IMR-90 (cell line): ENCODE measurements at regions not wholly inside any gene's neighbourhood (a gene's known extent, or its start where the extent isn't known, plus 50 kb on each side); places are given as distances from the start of the nearest gene placed in this dataset.

Source experiments
- ATAC-seq: fragments of 200-7000 bp; cut with Tn5 transposase; 2 replicates; pipeline ENCODE4 v1.9.1; 2020; ENCODE audit warnings: low read depth, mild to moderate bottlenecking, moderate library complexity
- BruUV-seq: library from RNA; stranded (reverse); fragments of 400-500 nt; replicated peaks from 2 replicates; lab custom pipeline; 2021; lab: Mats Ljungman, UMichigan
- CTCF ChIA-PET: fragments of 300-600 bp; formaldehyde crosslinking; extraction: SDS; loops from one replicate; lab custom pipeline; 2021; ENCODE audit warnings: antibody characterized with exemption; lab: Yijun Ruan, JAX
- POLR2A ChIA-PET: fragments of 300-600 bp; sonication (Branson Sonifier 250); formaldehyde crosslinking; loops from one replicate; lab custom pipeline; 2022; ENCODE audit warnings: antibody characterized with exemption; ENCODE audit not compliant: unreplicated experiment; lab: Charles Lee
- DNase-seq: peaks from one replicate; pipeline ENCODE4 v3.0.0; 2013
- H2AFZ ChIP-seq: replicated peaks from 2 replicates; pipeline ENCODE3; 2013; ENCODE audit warnings: low read length, mild to moderate bottlenecking; ENCODE audit not compliant: poor library complexity
- H2AK5ac ChIP-seq: 2 replicates; pipeline ENCODE4 v1.6.1; 2013; ENCODE audit warnings: low read depth, low read length, inconsistent platforms
- H2AK9ac ChIP-seq: replicated peaks from 2 replicates; pipeline ENCODE3; 2013; ENCODE audit warnings: mild to moderate bottlenecking, low read depth, low read length, moderate library complexity; ENCODE audit not compliant: poor library complexity
- H2BK120ac ChIP-seq: 2 replicates; pipeline ENCODE4 v1.6.1; 2013; ENCODE audit warnings: low read depth, low read length, inconsistent platforms
- H2BK15ac ChIP-seq: 3 replicates; pipeline ENCODE4 v1.6.1; 2013; ENCODE audit warnings: low read depth, low read length, inconsistent platforms
- H2BK20ac ChIP-seq: 2 replicates; pipeline ENCODE4 v1.6.1; 2013; ENCODE audit warnings: low read depth, mild to moderate bottlenecking, inconsistent platforms, low read length, moderate library complexity
- H2BK5ac ChIP-seq: 2 replicates; pipeline ENCODE4 v1.6.1; 2013; ENCODE audit warnings: mild to moderate bottlenecking, low read depth, low read length, inconsistent platforms; ENCODE audit not compliant: poor library complexity, severe bottlenecking
- H3K14ac ChIP-seq: replicated peaks from 2 replicates; pipeline ENCODE4 v1.6.1; 2013; ENCODE audit warnings: low read depth, low read length, inconsistent platforms
- H3K18ac ChIP-seq: 2 replicates; pipeline ENCODE4 v1.6.1; 2013; ENCODE audit warnings: low read depth, low read length, control low read depth
- H3K23ac ChIP-seq: 2 replicates; pipeline ENCODE4 v1.6.1; 2013; ENCODE audit warnings: low read depth, low read length, inconsistent platforms
- H3K27ac ChIP-seq: 2 replicates; pipeline ENCODE4 v1.5.1; 2013; ENCODE audit warnings: mild to moderate bottlenecking, control low read depth, low read length; ENCODE audit not compliant: insufficient read depth
- H3K27me3 ChIP-seq: 2 replicates; pipeline ENCODE4 v1.6.1; 2013; ENCODE audit warnings: low read length; ENCODE audit not compliant: control insufficient read depth, insufficient read depth
- H3K36me3 ChIP-seq: 2 replicates; pipeline ENCODE4 v1.6.1; 2013; ENCODE audit warnings: low read length, mixed read lengths; ENCODE audit not compliant: control insufficient read depth, insufficient read depth
- H3K4ac ChIP-seq: 2 replicates; pipeline ENCODE4 v1.6.1; 2013; ENCODE audit warnings: low read depth, low read length, inconsistent platforms
- H3K4me1 ChIP-seq: 2 replicates; pipeline ENCODE4 v1.6.1; 2013; ENCODE audit warnings: low read length, mixed read lengths; ENCODE audit not compliant: control insufficient read depth, insufficient read depth
- H3K4me2 ChIP-seq: 2 replicates; pipeline ENCODE4 v1.6.1; 2013; ENCODE audit warnings: low read depth, mild to moderate bottlenecking, control low read depth, low read length, moderate library complexity
- H3K4me3 ChIP-seq: 2 replicates; pipeline ENCODE4 v1.5.1; 2013; ENCODE audit warnings: low read depth, mild to moderate bottlenecking, control low read depth, low read length, moderate library complexity; ENCODE audit not compliant: insufficient read depth
- H3K56ac ChIP-seq: 2 replicates; pipeline ENCODE4 v1.6.1; 2013; ENCODE audit warnings: low read length, inconsistent platforms; ENCODE audit not compliant: insufficient read depth; ENCODE audit errors: extremely low read depth
- H3K79me1 ChIP-seq, 2 experiments: 2 replicates each; pipeline ENCODE4 v1.6.1; 2013; ENCODE audit warnings: low read length in 2 of 2, inconsistent platforms in 1 of 2, low read depth in 1 of 2
- H3K9ac ChIP-seq: 2 replicates; pipeline ENCODE4 v1.6.1; 2013; ENCODE audit warnings: low read depth, low read length, control low read depth
- H3K9me1 ChIP-seq: 2 replicates; pipeline ENCODE4 v1.6.1; 2013; ENCODE audit warnings: low read length, inconsistent platforms; ENCODE audit not compliant: insufficient read depth
- H3K9me3 ChIP-seq: 2 replicates; pipeline ENCODE4 v1.6.1; 2013; ENCODE audit warnings: low read length; ENCODE audit not compliant: control insufficient read depth, insufficient read depth
- H4K20me1 ChIP-seq: 2 replicates; pipeline ENCODE4 v1.6.1; 2013; ENCODE audit warnings: low read length, inconsistent platforms; ENCODE audit not compliant: insufficient read depth
- H4K5ac ChIP-seq: 2 replicates; pipeline ENCODE4 v1.6.1; 2013; ENCODE audit warnings: mild to moderate bottlenecking, low read depth, low read length, control low read depth
- H4K8ac ChIP-seq, 2 experiments: 2 replicates each; pipeline ENCODE4 v1.6.1; 2013; ENCODE audit warnings: low read depth in 2 of 2, low read length in 2 of 2, control low read depth in 1 of 2, inconsistent platforms in 1 of 2
- H4K91ac ChIP-seq: 2 replicates; pipeline ENCODE4 v1.6.1; 2013; ENCODE audit warnings: low read depth, low read length, inconsistent platforms; ENCODE audit not compliant: insufficient read depth
- ELK1 ChIP-seq: fragments of 150-350 bp; IDR thresholded peaks from 2 replicates; pipeline ENCODE4 v1.6.1; 2016; ENCODE audit warnings: low read depth, mild to moderate bottlenecking, low read length, moderate library complexity, borderline replicate concordance
- MAZ ChIP-seq: IDR thresholded peaks from 2 replicates; pipeline ENCODE4 v1.6.1; 2012; ENCODE audit warnings: low read depth, mild to moderate bottlenecking, low read length, improper control_type of control experiment, moderate library complexity, borderline replicate concordance
- WGBS, 2 experiments: methylation state at CpG; one replicate each; pipeline versions ENCODE4 v1.1.5 to v1.1.7; 2013; ENCODE audit warnings: missing lambda C conversion rate in 2 of 2; ENCODE audit not compliant: insufficient read length in 1 of 2; ENCODE audit errors: extremely low coverage in 2 of 2; 5-methylcytosine and 5-hydroxymethylcytosine counted together
- dilution Hi-C: fragments of 300-500 bp; cut with HindIII; formaldehyde crosslinking; loops from one replicate; pipeline ENCODE4 v1.14.3; 2018; ENCODE audit warnings: low sequenced_read_pairs; ENCODE audit not compliant: unreplicated experiment
- in situ Hi-C: fragments of 300-500 bp; cut with MboI; formaldehyde crosslinking; loops from 3 replicates; pipeline ENCODE4 v1.14.3; 2019; ENCODE audit warnings: low sequenced_read_pairs, inconsistent platforms, mixed read lengths
- intact Hi-C: fragments of 100-400 bp; cut with micrococcal nuclease; formaldehyde crosslinking; loops from 2 replicates; pipeline ENCODE4 v1.10.0; 2022

GRCh38 chr12:127579446-127579845 lies 687.5 kb upstream of the TMEM132C start:
- H3K9me3 ChIP-seq: peaks cover 2% of the 10 kb centered on the region; the same call in 1 of the 2 replicates
- H3K36me3 ChIP-seq: no peaks in the 10 kb centered on the region
- H3K4ac ChIP-seq: no peak overlapping the region
- no peak overlapping the region for H4K8ac ChIP-seq
- intact Hi-C loops (no loop called here), in situ Hi-C loops (no loop called here), dilution Hi-C loops (no loop called here)
- H3K4me1 ChIP-seq: peaks cover 1% of the 10 kb centered on the region; the same call in 1 of the 2 replicates
- no peak overlapping the region for H2AFZ ChIP-seq
- H2AK5ac ChIP-seq: no peak overlapping the region
- no peak overlapping the region for H3K56ac ChIP-seq
- H2BK15ac ChIP-seq: no peak overlapping the region
- TF ChIP-seq MAZ: no peak
- TF ChIP-seq ELK1: no peak
- H3K14ac ChIP-seq: no peak overlapping the region
- no peak overlapping the region for H3K23ac ChIP-seq
- DNase-seq (peak; percentile 30), ATAC-seq (no peak)
- no peaks in the 10 kb centered on the region for H3K79me1 ChIP-seq
- POLR2A ChIA-PET: no interaction called here
- WGBS, 2 experiments: no CpG with 5 or more reads among the region's 1 CpG
- no peak overlapping the region for H3K9ac ChIP-seq
- BruUV-seq: no TSS peak
- no peak overlapping the region for H4K91ac ChIP-seq
- H2BK20ac ChIP-seq: no peak overlapping the region
- H2BK120ac ChIP-seq: no peak overlapping the region
- H3K27me3 ChIP-seq: no peaks in the 10 kb centered on the region
- no peak overlapping the region for H4K5ac ChIP-seq
- no peak overlapping the region for H2AK9ac ChIP-seq
- CTCF ChIA-PET: no interaction called here
- H4K20me1 ChIP-seq: no peaks in the 10 kb centered on the region
- no peak overlapping the region for H3K4me2 ChIP-seq
- H3K4me3 ChIP-seq: no peak overlapping the region
- H3K9me1 ChIP-seq: no peaks in the 10 kb centered on the region
- no peak overlapping the region for H3K27ac ChIP-seq
- H3K18ac ChIP-seq: no peak overlapping the region
- no peak overlapping the region for H2BK5ac ChIP-seq
